HepG2 (cell line): ENCODE measurements at regions not wholly inside any gene's neighbourhood (a gene's known extent, or its start where the extent isn't known, plus 50 kb on each side); places are given as distances from the start of the nearest gene placed in this dataset.
"Not testable (repeated sequence)": the region's sequence is repeated elsewhere in the genome, so short reads cannot be mapped to it uniquely, and the experiment has no call there.

Experiments used
- ATAC-seq: fragments of 200-7000 bp; cut with Tn5 transposase; 3 replicates; pipeline ENCODE4 v1.9.1; 2020; ENCODE audit warnings: mild to moderate bottlenecking, moderate library complexity
- BruUV-seq: library from RNA; stranded (reverse); fragments of 400-500 nt; replicated peaks from 2 replicates; lab custom pipeline; 2021; lab: Mats Ljungman, UMichigan
- CTCF ChIA-PET: fragments of 300-600 bp; formaldehyde crosslinking; extraction: SDS; loops from one replicate; lab custom pipeline; 2021; ENCODE audit warnings: low total read pairs, inconsistent platforms, low intra/inter-chr PET ratio; lab: Yijun Ruan, JAX
- POLR2A ChIA-PET: fragments of 350-600 bp; sonication (Branson Sonifier 250); formaldehyde crosslinking; loops from one replicate; lab custom pipeline; 2020; ENCODE audit warnings: antibody characterized with exemption, inconsistent platforms; lab: Yijun Ruan, JAX
- DNase-seq: peaks from one replicate; pipeline ENCODE4 v3.0.0-alpha.2; 2015; ENCODE audit warnings: low spot score
- FAIRE-seq: peaks from 3 replicates; lab custom pipeline; 2011; peaks lifted over from hg19 to GRCh38; lab: Jason Lieb, UNC
- H2AFZ ChIP-seq: one replicate; pipeline ENCODE4 v1.6.1; 2011; ENCODE audit warnings: low read length, inconsistent platforms
- H3K27ac ChIP-seq: fragments of 300-600 bp; 3 replicates; pipeline ENCODE4 v1.8.0; 2011; ENCODE audit warnings: mixed run types, mild to moderate bottlenecking, mixed read lengths, low read length, inconsistent platforms; ENCODE audit not compliant: insufficient read depth; ENCODE audit errors: extremely low read length
- H3K27me3 ChIP-seq, 2 experiments: fragments of 200-600 bp in 1 of 2; 2 replicates in 1 of 2; 3 replicates in 1 of 2; pipeline versions ENCODE4 v1.6.0 to v1.8.0; 2011; ENCODE audit warnings: low read length in 2 of 2, mild to moderate bottlenecking in 2 of 2, moderate library complexity in 2 of 2, inconsistent platforms in 1 of 2; ENCODE audit not compliant: insufficient read depth in 2 of 2, control insufficient read depth in 1 of 2
- H3K36me3 ChIP-seq, 2 experiments: fragments of 200-600 bp in 1 of 2; replicated peaks in 1 of 2; 2 replicates in 1 of 2; 3 replicates in 1 of 2; pipeline versions ENCODE4 v1.5.1 to v1.8.0; 2011; ENCODE audit warnings: low read length in 2 of 2, inconsistent platforms in 1 of 2; ENCODE audit not compliant: insufficient read depth in 2 of 2, control insufficient read depth in 1 of 2
- H3K4me1 ChIP-seq: 2 replicates; pipeline ENCODE4 v1.5.1; 2012; ENCODE audit warnings: low read length, inconsistent platforms; ENCODE audit not compliant: insufficient read depth
- H3K4me2 ChIP-seq: 2 replicates; pipeline ENCODE4 v1.6.0; 2011; ENCODE audit warnings: low read depth, low read length, inconsistent platforms
- H3K4me3 ChIP-seq, 3 experiments: fragments of 200-600 bp in 1 of 3; sonication (generic), shearing (Covaris generic) in 1 of 3; replicated peaks in 1 of 3; 2 replicates each; pipeline ENCODE4 v1.5.1; 2011 to 2016; ENCODE audit warnings: low read length in 3 of 3, inconsistent platforms in 2 of 3, low read depth in 2 of 3, mild to moderate bottlenecking in 2 of 3, control low read depth in 1 of 3, mixed read lengths in 1 of 3; ENCODE audit not compliant: insufficient read depth in 1 of 3
- H3K79me2 ChIP-seq: one replicate; pipeline ENCODE4 v1.6.1; 2011; ENCODE audit warnings: low read length, inconsistent platforms; ENCODE audit not compliant: insufficient read depth
- H3K9ac ChIP-seq: 2 replicates; pipeline ENCODE4 v1.6.0; 2011; ENCODE audit warnings: mild to moderate bottlenecking, low read depth, low read length, inconsistent platforms; ENCODE audit not compliant: insufficient read depth
- H3K9me3 ChIP-seq: 2 replicates; pipeline ENCODE4 v1.5.1; 2012; ENCODE audit warnings: mild to moderate bottlenecking, low read length
- H4K20me1 ChIP-seq: 2 replicates; pipeline ENCODE4 v1.6.0; 2011; ENCODE audit warnings: inconsistent platforms, mild to moderate bottlenecking, low read length, moderate library complexity; ENCODE audit not compliant: insufficient read depth
- STAG1 ChIP-seq: sonication (generic); formaldehyde crosslinking; IDR thresholded peaks from 2 replicates; pipeline ENCODE4 v1.4.0; 2020; ENCODE audit warnings: missing genetic modification reagents
- ZNF652 ChIP-seq: IDR thresholded peaks from 2 replicates; pipeline ENCODE4 v1.6.1; 2016; ENCODE audit warnings: low read depth, borderline replicate concordance
- WGBS: methylation state at CpG from one replicate; pipeline ENCODE4 v1.1.6; 2017; ENCODE audit warnings: low lambda C conversion rate; 5-methylcytosine and 5-hydroxymethylcytosine counted together
- in situ Hi-C: cut with HindIII; loops from 2 replicates; pipeline ENCODE4 v1.10.0; 2017; ENCODE audit warnings: low pct_unique_long_range_greater_than_20kb; ENCODE audit not compliant: extremely low pct_ligation_motif_present
- intact Hi-C: fragments of 100-400 bp; cut with micrococcal nuclease; formaldehyde crosslinking; loops from one replicate; pipeline ENCODE4 v1.10.0; 2022; ENCODE audit not compliant: unreplicated experiment

DNA sequence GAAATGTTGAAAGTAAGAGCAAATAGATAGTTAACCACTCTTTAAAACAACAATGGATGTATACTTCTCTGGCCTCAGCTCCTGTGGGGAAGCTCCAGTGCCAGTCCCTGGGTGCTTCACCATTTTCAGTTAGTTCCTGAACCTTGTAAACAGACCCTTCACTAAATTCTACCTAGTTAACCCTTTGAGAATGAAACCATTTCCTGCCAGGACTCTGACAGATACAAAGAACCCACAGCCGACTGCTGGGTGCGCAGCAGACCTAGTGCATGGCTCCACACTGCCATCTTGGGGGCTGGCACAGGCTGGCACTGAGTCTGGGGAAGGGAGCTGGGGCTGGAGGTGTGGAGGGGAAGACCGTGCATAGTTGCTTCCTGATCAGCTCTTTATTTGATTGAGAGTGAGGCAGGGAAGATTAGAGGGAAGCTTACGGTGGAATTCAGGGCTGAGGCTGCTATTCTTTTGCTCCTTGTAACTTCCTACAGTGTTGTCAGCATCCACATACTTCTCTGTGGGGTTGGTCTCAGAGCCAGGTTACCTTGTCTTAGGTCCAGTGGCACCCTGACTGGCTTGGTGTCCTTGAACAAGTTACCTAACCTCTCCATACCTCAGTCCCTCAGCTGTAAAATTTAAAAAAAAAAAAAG is 62.3 kb upstream of the TP53BP2 start:
- H3K27ac ChIP-seq, H3K9ac ChIP-seq, CTCF ChIA-PET, H3K4me2 ChIP-seq, BruUV-seq, in situ Hi-C loops, FAIRE-seq, DNase-seq, H2AFZ ChIP-seq, H3K27me3 ChIP-seq, H3K4me1 ChIP-seq, H3K9me3 ChIP-seq, ATAC-seq, H4K20me1 ChIP-seq, H3K36me3 ChIP-seq, intact Hi-C loops, H3K79me2 ChIP-seq, H3K4me3 ChIP-seq, POLR2A ChIA-PET: not testable (repeated sequence)
- TF ChIP-seq STAG1 = peak; percentile 29
- peak; percentile 60 for TF ChIP-seq ZNF652 (CRISPR knock-in tag)
- whole genome bisulfite sequencing = 0% methylated on average over 1 of the region's 4 CpGs

DNA sequence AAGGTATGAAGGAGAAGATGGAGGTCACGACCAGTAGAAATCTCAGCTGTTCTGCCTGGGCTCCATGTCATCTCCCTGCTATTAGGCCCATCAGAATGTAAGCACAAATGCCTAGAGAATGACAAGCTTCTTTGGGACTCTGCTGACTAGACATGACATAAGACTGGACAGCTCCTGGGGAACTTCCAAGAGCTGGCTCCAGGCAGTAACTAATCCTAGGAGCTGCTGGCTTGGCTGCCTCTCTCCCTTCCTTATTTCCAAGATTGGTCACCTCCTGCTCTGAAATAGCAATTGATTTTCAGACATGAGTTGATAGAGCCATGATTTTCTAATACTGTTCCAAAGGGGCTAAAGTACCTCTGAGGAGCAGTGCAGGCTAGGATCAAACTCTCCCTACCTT is 57.5 kb upstream of the TP53BP2 start:
- H2AFZ ChIP-seq, H3K4me2 ChIP-seq, POLR2A ChIA-PET, H3K27me3 ChIP-seq, FAIRE-seq, CTCF ChIA-PET, H3K4me1 ChIP-seq, H4K20me1 ChIP-seq, H3K27ac ChIP-seq, in situ Hi-C loops, H3K36me3 ChIP-seq, H3K79me2 ChIP-seq, H3K4me3 ChIP-seq, ATAC-seq, H3K9ac ChIP-seq, H3K9me3 ChIP-seq, DNase-seq, intact Hi-C loops, BruUV-seq: not testable (repeated sequence)
- no CpG with 5 or more reads among the region's 1 CpG for WGBS
